Suprapubic skin (tissue), 4 donors: ENCODE measurements at regions not wholly inside any gene's neighbourhood (a gene's known extent, or its start where the extent isn't known, plus 50 kb on each side); places are given as distances from the start of the nearest gene placed in this dataset.

Experiments used
- EP300 ChIP-seq: sonication (generic); formaldehyde crosslinking; IDR thresholded peaks from one replicate; pipeline ENCODE4 v1.6.1; 2017; ENCODE audit warnings: antibody characterized with exemption
- POLR2A ChIP-seq, 2 donors: fragments of 450-650 bp; IDR thresholded peaks; one replicate each; pipeline ENCODE4 v1.6.1; 2017; ENCODE audit warnings: antibody characterized with exemption in 2 of 2, mild to moderate bottlenecking in 2 of 2, moderate library complexity in 2 of 2
- POLR2AphosphoS5 ChIP-seq, 3 donors: sonication (generic); formaldehyde crosslinking; IDR thresholded peaks; one replicate each; pipeline ENCODE4 v1.6.1; 2017; ENCODE audit warnings: antibody characterized with exemption in 3 of 3
- TF ChIP-seq, protein P1 (sequence below), 2 donors: fragments of 200-600 bp in 1 of 2; fragments of 450-650 bp in 1 of 2; sonication (generic) in 1 of 2; IDR thresholded peaks; one replicate each; pipeline ENCODE4 v1.5.1; 2016 to 2019; ENCODE audit warnings: antibody characterized with exemption in 2 of 2, mild to moderate bottlenecking in 1 of 2, moderate library complexity in 1 of 2

DNA sequence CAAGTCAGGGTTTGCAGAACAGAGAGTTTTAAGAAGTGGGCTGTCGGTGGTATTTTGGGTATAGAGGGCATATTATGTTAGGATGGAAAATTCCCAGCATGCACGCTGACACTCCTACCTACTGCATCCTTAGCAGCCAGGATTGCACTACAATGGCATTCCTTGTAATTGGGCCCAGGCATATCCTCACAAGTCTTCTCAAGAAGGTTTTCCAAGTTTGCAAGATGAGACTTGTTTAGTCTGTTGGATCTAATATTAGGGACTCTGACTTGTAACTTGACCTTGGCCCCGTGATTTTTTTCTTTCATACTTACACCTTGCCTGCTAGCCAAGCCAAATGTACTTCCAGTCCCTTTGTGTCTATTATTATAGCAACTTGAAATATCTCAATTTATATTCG, 335.7 kb upstream of the HTR2A start:
- TF ChIP-seq POLR2AphosphoS5 (IDR thresholded peaks at IDR 0.05) (no peak), EP300 (no peak), POLR2A (IDR thresholded peaks at IDR 0.05) (no peak)
- TF ChIP-seq, protein P1, sequence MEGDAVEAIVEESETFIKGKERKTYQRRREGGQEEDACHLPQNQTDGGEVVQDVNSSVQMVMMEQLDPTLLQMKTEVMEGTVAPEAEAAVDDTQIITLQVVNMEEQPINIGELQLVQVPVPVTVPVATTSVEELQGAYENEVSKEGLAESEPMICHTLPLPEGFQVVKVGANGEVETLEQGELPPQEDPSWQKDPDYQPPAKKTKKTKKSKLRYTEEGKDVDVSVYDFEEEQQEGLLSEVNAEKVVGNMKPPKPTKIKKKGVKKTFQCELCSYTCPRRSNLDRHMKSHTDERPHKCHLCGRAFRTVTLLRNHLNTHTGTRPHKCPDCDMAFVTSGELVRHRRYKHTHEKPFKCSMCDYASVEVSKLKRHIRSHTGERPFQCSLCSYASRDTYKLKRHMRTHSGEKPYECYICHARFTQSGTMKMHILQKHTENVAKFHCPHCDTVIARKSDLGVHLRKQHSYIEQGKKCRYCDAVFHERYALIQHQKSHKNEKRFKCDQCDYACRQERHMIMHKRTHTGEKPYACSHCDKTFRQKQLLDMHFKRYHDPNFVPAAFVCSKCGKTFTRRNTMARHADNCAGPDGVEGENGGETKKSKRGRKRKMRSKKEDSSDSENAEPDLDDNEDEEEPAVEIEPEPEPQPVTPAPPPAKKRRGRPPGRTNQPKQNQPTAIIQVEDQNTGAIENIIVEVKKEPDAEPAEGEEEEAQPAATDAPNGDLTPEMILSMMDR (IDR thresholded peaks at IDR 0.05), result no peak
